ENCODE measurements at regions not wholly inside any gene's neighbourhood (a gene's known extent, or its start where the extent isn't known, plus 50 kb on each side); places are given as distances from the start of the nearest gene placed in this dataset.

- TF ChIP-seq POLR2AphosphoS5 (IDR thresholded peaks at IDR 0.05) (no peak), CTCF (IDR thresholded peaks at IDR 0.05) (no peak), POLR2A (IDR thresholded peaks at IDR 0.05) (no peak)
These were observed 61.3 kb upstream of the LRCH1 start for GRCh38 chr13:46491641-46492040.

Data from breast epithelium (tissue), 3 donors.